Lung microvascular endothelial cell (primary cell): ENCODE measurements at regions not wholly inside any gene's neighbourhood (a gene's known extent, or its start where the extent isn't known, plus 50 kb on each side); places are given as distances from the start of the nearest gene placed in this dataset.

Experiments
- DNase-seq, 2 donors: peaks; one replicate each; pipeline versions ENCODE4 v3.0.0 to v3.0.0-alpha.2; 2010; ENCODE audit warnings: low read depth in 2 of 2

GRCh38 chr4:36394352-36394903 lies 113.0 kb downstream of the DTHD1 start:
- no peak for DNase-seq

DNA sequence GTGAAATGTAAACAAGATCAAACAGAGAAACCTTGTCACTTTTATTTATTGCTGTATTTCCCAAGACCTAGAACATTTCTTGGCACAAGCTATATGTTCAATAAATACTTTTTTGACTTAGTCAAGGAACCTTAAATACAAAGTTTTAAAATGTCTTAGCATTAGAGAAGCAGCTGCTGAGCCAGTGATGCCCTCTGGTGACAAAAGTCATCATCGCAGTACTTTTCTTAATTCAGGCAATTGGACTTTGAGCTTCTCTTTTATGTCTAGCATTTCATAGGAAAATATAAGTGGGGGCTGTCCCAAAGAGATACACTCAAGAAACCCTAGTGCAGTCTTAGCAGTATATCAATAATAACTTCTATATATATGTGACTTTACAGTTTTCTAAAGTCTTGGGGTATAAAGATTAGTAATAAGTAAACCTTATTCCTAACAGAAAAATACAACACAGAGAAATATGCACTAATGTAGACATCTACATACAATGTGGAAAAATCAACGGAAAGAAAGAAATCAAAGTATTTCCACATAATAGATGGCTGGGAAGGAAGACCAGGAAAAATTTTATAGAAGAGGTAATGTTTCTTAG lies 118.4 kb downstream of the DTHD1 start:
- DNase-seq: no peak

DNA sequence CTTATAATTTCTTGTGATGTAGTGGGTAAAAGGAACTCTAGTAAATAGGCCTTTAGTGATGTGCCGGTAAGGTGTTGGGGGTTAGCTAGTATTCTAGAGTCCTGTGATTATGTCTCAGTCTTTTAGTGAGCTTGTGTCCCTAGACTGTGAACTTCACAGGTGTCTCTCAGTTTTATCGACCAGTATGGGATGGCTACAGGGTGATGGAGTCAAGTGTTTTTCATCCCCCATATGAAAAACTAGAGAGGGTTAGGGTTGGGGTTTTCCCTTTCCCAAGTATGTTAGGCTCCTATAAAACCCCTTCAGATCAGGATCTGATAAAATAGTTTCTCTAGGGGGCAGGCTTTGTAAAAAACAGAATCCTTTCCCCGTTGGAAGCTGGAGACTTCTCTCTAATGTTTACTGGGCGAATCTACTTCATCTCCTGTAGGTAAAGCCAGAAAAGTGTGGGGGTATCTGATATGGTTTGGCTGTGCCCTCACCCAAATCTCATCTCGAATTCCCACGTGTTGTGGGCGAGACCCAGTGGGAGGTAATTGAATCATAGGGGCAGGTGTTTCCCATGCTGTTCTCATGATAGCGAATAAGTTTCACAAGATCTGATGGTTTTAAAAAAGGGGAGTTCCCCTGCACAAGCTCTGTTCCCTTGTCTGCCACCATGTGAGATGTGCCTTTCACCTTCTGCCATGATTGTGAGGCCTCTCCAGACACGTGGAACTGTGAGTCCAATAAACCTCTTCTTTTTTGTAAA lies 120.8 kb downstream of the DTHD1 start:
- DNase-seq: no peak

DNA sequence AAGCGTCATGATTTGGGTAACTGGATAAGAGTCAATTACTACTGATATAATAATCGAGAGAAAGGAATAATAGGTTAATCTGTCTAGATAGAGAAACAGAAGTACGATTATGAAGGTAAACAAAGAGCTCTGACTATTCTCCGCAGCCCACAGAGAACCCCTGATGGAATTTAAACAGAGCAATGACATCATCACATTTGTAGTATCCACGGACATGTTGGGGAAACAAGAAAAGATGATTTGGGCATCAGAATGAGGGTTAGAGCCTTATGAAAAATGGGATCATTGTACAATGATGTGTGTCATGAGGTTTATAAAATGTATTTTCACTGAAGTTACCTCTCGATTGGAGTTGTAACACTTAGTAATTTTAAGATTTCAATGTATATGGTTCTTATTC lies 129.9 kb downstream of the DTHD1 start:
- no peak for DNase-seq

DNA sequence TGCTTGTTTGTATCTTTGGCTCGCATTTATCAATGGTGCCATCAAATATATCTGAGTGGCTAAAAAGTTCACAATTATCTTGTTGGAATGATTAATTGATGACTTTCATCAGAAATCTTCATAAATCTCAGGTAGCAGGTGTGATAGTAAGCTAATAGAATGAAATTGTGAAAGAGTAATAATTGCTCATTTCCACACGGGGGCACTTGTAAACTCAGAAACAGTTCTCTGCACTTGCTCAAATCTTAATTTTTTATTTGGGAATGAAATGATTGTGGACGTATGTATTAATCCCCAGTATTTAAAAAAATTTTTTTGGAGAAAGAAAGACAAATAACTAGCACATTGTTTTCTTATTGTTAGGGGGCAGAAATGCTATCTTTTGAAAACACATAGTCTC lies 132.8 kb downstream of the DTHD1 start:
- no peak for DNase-seq

DNA sequence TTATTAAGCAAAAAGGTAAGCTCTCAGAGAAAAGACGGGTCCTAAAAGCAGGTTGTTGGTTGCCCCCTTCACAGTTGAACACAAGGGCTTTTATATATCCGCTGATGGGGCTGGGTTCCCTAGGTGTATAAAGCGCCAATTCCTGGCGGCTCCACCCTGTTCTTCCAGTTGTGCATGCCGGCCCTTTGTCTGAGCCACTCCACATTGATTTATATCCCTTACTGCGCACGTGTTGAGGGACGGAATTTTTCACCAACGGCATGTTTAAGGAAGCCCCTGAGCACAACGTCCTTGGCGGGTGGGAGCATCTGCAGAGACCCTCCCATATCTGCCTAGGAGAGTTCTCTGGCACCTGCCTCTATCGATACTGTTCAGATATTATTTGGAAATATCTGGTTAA lies 135.7 kb downstream of the DTHD1 start:
- DNase-seq: no peak

DNA sequence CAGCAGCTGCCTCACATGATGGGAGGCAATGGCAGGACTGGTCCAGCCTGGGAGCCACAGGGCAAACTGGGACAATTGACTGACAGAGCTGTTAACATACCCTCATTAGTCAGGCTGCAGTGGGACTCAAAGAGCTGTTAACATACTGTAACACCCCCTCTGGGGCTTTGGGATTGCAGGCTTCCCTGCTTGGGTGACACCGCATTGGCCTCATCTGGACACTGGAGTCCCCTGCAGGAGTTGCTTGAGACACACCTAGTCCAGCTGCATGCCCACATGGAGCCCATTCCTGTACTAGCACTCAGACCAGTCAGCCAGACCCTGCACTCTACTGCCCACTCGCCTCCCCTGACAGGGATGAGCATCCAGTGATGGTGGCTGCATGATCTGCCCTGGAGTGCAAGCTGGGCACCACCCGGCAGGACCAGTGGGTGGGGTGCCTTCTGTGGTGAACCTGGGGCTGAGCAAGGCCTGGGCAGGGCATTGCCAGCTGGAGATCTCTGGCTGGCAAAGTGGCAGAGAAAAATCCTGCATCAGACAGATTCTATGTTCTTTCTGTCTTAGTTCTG lies 138.8 kb downstream of the DTHD1 start:
- DNase-seq: no peak

GRCh38 chr4:36422607-36423006 lies 141.2 kb downstream of the DTHD1 start:
- DNase-seq: no peak

DNA sequence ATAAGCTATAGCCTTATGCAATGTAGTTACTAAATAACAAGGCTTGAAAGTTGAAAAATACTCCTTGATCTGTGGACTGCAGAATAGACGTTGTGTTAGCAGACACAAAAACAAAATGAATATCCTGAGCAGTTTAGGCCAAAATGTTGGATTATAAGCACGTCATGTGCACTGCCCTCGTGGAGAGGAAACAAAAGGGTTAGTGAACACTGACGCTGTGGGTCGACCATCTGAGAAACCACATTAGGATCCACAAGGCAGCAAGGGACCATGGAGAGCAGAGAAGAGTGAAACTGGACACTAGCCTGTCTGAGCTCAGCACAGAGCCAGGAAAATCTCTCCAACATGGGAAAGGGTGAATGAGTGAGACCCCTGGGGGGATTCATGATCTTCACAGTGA lies 145.3 kb downstream of the DTHD1 start:
- no peak for DNase-seq

DNA sequence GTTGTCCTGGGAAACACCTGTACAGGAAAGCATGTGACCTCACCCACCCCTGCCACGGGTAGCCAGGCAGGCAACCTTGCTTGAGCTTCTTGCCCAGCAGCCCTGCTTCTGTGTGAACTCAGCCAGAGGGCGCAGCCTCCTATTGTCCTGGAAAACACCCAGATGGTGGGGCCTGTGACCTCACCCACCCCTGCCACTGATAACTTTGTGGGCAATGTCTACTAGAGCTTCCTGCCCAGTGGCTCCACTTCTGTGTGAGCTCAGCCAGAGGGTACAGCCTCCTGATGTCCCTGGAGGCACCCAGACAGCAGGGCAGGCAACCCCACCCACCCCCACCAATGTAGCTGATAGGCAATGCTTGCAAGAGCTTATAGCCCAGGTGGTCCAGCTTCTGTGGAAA lies 146.3 kb downstream of the DTHD1 start:
- DNase-seq: no peak

DNA sequence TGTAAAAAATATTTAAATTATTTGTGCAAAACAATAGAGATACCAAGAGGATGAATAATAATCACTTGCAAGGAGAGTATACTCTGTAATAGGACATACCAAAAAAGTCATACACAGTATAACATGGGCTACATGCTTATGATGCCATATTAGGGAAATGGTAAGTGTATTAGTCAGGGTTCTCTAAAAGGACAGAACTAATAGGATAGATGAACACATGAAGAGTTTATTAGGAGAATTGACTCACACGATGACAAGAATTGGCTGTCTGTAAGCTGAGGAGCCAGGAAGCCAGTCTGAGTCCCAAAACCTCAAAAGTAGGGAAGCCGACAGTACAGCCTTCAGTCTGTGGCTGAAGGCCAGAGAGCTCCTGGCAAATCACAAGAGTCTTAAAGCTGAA lies 151.2 kb downstream of the DTHD1 start:
- DNase-seq: no peak

DNA sequence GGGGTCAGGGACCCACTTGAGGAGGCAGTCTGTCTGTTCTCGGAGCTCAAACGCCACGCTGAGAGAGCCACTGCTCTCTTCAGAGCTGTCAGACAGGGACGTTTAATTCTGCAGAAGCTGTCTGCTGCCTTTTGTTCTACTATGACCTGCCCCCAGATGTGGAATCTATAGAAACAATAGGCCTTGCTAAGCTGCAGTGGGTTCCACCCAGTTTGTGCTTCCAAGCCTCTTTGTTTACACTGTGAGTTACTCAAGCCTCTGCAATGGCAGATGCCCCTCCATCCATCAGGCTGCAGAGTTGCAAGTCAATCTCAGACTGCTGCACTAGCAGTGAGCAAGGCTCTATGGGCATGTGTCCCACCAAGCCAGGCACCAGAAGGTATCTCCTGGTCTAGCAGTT lies 158.1 kb downstream of the DTHD1 start:
- no peak for DNase-seq

GRCh38 chr4:36445480-36445879 lies 164.1 kb downstream of the DTHD1 start:
- no peak for DNase-seq

GRCh38 chr4:36446275-36446674 lies 164.9 kb downstream of the DTHD1 start:
- no peak for DNase-seq

DNA sequence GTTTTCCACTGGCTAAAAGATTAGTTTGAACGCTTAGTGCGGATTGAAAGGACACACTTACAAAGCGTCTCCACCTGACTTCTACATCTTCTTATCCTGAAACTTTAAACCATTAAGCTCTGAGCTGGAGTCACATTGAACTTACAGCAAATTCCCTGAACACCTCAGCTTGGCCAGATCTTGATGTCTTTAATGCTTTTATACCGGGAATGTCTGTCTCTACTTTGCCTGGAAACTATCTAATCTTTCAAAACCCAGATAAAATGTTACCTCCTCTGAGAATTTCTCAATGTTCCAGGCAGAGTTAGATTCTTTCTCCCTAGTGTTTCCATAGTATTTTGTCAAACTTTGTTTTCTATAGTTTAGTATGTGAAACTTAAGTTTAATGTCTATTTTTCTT lies 179.9 kb downstream of the DTHD1 start:
- DNase-seq: no peak

DNA sequence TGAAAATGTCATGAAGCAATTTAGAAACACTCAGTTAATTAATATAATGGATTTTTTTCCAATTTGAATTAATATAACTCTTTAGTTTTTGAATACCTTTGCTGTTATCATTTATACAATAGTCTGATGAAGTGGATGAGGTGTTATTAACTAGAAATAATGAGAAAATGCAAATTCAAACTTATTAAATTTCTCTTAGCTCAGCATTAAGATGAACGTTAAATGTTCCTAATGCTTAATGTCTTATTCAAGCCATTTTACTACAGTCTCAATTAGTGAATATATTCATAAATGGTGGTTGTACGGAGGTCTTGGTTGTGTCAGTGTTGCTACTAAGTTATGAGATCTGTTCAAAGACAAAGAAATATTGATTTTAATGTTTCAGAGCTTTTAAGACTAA lies 186.3 kb downstream of the DTHD1 start:
- no peak for DNase-seq

DNA sequence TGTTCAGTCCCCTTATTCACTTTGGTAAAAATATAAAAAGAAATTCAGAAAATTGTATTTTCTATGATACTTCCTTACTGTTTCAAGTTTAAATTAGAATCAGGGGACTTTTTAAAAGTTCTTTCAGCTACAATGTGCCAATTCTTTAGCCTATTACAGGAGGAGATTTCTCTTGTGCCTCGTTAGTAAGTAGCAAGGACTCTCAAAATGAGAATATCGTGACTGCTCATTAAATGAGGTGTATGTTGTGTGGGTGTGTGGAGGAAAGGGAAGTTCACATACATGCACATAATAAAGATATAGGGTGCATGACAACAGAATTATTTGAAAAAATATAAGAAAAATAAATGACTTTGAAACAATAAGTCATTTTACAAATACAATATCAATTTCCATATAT lies 190.5 kb downstream of the DTHD1 start:
- no peak for DNase-seq

DNA sequence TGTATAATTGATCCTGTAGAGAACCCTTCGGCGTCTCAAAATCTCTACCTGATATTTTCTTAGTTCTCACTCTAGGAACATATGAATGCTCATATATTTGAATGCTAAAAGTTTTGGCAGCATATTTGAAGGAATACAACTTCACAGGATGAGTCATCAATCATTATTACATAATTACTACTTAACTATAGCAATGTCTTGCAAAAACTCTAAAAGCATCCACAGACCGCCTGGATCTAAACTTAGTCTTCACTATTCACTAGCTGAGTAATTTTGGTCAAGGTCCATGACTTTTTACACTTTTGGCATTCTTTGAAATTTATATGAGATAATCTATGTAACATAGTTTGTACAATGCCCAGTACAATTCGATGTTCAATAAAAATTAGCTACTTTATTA lies 194.7 kb downstream of the DTHD1 start:
- no peak for DNase-seq

DNA sequence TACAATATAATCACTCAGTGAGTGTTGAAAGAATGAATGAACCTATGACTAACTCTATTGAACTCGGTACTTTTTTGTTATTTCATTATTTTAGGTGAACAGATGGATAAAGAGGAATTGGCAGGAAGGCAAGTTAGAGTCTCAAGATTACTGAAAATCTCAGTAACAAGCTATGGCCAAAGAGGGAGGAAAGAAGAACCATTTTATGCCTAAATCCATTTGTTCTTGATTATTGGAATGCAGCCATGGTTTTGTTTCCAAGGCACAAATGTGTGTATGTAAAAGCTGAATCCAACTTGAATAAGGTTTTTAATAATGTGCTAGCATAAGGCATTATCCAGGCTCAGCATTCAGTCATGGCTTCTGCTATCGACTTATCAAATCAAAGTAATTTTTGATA lies 196.4 kb downstream of the DTHD1 start:
- DNase-seq: no peak

DNA sequence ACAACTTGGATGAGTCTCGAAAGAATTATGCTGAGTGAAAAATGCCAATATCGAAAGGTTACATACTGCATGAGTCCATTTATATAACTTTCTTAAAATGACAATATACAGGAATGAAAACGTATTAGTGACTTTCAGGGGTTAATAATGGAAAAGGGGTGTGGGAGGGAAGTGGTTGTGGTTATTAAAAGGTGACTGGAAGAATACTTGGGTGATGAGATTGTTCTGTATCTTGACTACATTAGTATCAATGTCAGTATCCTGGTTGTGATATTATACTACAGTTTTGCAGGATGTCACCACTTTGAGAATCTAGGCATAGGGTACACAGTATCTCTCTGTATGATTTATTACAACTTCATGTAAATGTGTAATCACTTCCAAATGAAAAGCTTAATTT lies 204.5 kb downstream of the DTHD1 start:
- DNase-seq: no peak

GRCh38 chr4:36489798-36490197 lies 208.4 kb downstream of the DTHD1 start:
- no peak for DNase-seq

GRCh38 chr4:36492041-36492440 lies 210.6 kb downstream of the DTHD1 start:
- DNase-seq: no peak

DNA sequence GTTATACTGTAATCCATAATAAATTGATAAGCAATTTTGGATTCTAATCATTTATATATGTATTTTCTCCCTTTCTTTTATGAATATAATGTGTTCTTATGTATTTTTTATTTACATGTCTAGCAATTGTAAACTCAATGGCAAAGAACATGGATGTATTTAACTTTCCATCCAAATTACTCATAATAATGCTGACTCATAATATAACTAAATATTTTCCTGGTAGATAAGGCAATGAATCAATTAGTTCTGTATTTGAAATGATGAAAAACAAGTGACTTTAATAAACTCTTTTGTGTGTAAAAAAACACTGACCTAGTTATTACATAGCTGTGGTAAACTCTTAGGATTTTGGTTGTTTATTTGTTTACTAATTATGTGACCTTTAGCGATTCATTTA lies 211.2 kb downstream of the DTHD1 start:
- DNase-seq: no peak
